ENCODE measurements at regions not wholly inside any gene's neighbourhood (a gene's known extent, or its start where the extent isn't known, plus 50 kb on each side); places are given as distances from the start of the nearest gene placed in this dataset.

DNA sequence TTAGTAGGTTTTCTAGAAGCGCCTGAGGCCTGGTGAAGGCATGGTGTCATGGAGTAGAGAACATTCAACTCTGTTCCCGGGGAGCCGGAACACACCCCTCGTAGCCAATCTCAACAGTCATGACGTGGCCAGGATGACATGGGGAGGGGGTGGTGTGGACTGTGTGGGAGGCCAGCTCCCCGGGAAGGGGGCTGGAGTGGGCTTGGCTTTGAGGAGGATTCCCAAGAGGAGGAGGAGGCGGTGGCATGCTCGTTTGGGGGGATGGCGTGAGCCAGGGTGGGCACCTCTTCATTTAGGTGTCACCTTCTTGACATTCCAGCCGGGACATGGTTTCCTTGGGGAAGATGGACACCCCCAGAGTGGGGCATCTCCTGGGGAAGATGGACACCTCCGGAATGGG lies 257.5 kb downstream of the SEC14L1 start:
- TF ChIP-seq, protein P1, sequence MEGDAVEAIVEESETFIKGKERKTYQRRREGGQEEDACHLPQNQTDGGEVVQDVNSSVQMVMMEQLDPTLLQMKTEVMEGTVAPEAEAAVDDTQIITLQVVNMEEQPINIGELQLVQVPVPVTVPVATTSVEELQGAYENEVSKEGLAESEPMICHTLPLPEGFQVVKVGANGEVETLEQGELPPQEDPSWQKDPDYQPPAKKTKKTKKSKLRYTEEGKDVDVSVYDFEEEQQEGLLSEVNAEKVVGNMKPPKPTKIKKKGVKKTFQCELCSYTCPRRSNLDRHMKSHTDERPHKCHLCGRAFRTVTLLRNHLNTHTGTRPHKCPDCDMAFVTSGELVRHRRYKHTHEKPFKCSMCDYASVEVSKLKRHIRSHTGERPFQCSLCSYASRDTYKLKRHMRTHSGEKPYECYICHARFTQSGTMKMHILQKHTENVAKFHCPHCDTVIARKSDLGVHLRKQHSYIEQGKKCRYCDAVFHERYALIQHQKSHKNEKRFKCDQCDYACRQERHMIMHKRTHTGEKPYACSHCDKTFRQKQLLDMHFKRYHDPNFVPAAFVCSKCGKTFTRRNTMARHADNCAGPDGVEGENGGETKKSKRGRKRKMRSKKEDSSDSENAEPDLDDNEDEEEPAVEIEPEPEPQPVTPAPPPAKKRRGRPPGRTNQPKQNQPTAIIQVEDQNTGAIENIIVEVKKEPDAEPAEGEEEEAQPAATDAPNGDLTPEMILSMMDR (conservative IDR thresholded peaks at IDR 0.05; ENCODE audit: low read depth, low read length) = no peak
- H3K4me3 ChIP-seq (ENCODE audit: low read depth, low read length) = no peak overlapping the region
- no peak for DNase-seq (ENCODE audit: low read depth)

DNA sequence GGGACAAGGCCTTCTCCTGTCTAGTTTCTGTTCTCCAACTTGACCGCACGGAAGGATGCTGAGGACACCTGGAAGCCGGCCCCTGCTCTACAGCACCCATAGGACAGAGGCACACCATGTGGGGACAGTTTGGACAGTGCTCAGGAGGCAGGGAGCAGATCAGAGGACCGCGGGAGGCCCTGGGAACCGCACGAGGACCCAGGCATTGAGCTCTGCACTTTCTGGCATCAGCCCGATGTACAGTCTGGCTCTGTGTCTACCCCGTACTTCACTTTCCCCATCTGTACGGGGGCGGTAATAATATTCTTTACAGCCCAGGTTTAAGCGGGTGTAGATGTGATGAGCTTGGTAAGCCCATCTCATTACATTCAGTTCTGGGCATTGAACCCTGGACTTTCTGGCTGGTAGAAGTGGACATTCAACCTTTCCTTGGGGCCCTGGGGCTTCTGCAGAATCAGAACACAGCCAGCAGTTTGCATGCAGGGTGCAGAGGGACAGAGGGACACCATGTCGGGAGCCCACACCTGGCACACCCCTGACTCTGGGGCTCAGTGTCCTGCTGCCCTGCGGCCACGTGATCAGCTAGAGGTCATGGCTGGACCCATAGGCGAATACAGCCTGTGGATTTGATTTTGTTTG lies 258.7 kb downstream of the SEC14L1 start:
- H3K4me3 ChIP-seq (ENCODE audit: low read depth, low read length) = no peak overlapping the region
- TF ChIP-seq, protein P1 (conservative IDR thresholded peaks at IDR 0.05; ENCODE audit: low read depth, low read length) = no peak
- DNase-seq (ENCODE audit: low read depth) = no peak

DNA sequence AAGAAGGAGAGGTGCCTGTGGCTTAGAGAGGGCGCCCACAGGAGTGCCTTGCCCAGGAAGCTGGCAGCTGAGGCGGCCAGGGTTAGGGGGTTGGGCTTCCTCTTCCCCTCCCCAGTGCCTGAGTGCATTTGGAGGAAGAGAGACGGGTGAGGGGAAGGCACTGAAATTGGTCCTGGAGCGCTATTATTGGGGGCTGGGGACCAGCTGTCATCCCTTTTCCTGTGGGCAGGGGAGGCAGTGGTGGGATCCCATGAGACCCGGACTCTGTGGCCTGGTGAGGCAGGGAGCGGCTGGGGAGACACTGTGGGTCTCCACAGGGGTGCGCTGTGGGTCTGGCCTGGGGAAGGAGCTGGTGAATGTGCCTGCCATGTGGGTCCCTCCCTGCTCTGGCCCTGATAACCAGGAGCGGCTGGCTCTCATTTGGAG lies 259.7 kb downstream of the SEC14L1 start:
- peak; percentile 43 for DNase-seq (ENCODE audit: low read depth)
- TF ChIP-seq, protein P1 (conservative IDR thresholded peaks at IDR 0.05; ENCODE audit: low read depth, low read length) = peak; percentile 55
- H3K4me3 ChIP-seq (ENCODE audit: low read depth, low read length) = no peak overlapping the region

DNA sequence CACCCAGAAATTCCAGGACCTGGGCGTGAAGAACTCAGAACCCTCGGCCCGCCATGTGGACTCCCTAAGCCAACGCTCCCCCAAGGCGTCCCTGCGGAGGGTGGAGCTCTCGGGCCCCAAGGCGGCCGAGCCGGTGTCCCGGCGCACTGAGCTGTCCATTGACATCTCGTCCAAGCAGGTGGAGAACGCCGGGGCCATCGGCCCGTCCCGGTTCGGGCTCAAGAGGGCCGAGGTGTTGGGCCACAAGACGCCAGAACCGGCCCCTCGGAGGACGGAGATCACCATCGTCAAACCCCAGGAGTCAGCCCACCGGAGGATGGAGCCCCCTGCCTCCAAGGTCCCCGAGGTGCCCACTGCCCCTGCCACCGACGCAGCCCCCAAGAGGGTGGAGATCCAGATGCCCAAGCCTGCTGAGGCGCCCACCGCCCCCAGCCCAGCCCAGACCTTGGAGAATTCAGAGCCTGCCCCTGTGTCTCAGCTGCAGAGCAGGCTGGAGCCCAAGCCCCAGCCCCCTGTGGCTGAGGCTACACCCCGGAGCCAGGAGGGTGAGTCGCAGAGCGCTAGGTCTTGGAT lies 261.5 kb downstream of the SEC14L1 start:
- DNase-seq (ENCODE audit: low read depth) = no peak
- H3K4me3 ChIP-seq (ENCODE audit: low read depth, low read length) = no peak overlapping the region
- TF ChIP-seq, protein P1 (conservative IDR thresholded peaks at IDR 0.05; ENCODE audit: low read depth, low read length) = no peak

DNA sequence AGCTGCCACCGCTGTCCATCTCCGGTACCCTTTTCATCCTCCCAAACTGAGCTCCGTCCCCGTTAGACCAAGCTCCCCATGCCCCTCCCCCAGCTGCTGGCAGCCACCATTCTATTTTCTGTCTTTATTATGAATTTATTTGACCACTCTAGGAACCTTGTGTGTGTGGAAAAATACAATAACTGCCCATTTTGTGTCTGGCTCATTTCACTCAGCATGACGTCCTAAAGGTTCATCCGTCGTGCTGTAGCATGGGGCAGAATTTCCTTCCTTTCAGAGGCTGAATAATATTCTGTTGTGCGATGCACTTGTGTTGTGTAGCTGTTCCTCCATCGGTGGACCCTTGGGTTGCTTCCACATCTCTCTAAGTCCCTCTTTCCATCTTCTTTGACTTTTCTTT lies 263.1 kb downstream of the SEC14L1 start:
- H3K4me3 ChIP-seq (ENCODE audit: low read depth, low read length) = no peak overlapping the region
- TF ChIP-seq, protein P1 (conservative IDR thresholded peaks at IDR 0.05; ENCODE audit: low read depth, low read length) = no peak
- no peak for DNase-seq (ENCODE audit: low read depth)

DNA sequence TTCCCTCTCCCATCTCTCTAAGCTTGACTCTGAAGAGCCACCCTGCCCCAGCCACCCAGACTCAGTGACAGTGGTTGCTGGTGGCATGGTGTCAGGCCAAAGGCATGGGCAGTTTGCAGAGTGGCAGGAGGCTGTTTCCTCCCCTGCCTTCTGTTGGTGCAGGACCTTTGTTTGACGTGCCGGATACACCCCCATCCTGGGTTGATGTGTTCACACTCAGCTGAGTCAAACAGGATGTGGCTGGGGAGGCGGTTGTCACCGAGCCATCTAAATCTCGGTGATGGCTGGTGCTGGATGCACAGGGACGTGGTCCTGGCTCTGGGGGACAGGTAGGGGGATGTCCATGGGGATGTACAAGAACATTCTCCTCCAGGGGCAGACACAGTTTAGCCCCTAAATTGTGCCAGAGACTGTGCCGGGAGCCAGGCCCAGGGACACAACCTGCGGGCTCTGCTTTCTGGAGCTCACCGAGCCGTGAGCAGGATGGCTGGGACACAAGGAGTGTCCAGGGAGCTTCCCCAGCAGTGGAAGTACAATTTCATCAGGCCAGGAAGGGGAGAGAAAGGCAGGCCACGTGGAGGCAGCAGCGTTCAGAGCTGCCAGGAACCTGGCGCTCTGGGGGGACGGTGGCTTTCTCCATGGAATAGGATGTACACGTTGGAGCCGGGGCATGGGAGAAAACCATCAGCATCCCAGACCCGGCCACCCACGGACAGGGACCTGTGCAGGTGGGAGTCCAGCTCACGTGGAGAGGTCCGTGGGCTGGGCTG lies 264.2 kb downstream of the SEC14L1 start:
- DNase-seq (ENCODE audit: low read depth) = peak; percentile 56
- no peak overlapping the region for H3K4me3 ChIP-seq (ENCODE audit: low read depth, low read length)
- TF ChIP-seq, protein P1 (conservative IDR thresholded peaks at IDR 0.05; ENCODE audit: low read depth, low read length) = no peak
